Hematopoietic multipotent progenitor cell treated with erythropoietin and hydrocortisone succinate and interleukin-3 and kit ligand, for 6 days (in vitro differentiated cells): ENCODE measurements at regions not wholly inside any gene's neighbourhood (a gene's known extent, or its start where the extent isn't known, plus 50 kb on each side); places are given as distances from the start of the nearest gene placed in this dataset.
A peak's percentile ranks its signal among the peaks of the same experiment; 100 is the strongest.
"Not testable (repeated sequence)": the region's sequence is repeated elsewhere in the genome, so short reads cannot be mapped to it uniquely, and the experiment has no call there.

Experiments
- DNase-seq: peaks from one replicate; pipeline ENCODE4 v3.0.0-alpha.2; 2015

DNA sequence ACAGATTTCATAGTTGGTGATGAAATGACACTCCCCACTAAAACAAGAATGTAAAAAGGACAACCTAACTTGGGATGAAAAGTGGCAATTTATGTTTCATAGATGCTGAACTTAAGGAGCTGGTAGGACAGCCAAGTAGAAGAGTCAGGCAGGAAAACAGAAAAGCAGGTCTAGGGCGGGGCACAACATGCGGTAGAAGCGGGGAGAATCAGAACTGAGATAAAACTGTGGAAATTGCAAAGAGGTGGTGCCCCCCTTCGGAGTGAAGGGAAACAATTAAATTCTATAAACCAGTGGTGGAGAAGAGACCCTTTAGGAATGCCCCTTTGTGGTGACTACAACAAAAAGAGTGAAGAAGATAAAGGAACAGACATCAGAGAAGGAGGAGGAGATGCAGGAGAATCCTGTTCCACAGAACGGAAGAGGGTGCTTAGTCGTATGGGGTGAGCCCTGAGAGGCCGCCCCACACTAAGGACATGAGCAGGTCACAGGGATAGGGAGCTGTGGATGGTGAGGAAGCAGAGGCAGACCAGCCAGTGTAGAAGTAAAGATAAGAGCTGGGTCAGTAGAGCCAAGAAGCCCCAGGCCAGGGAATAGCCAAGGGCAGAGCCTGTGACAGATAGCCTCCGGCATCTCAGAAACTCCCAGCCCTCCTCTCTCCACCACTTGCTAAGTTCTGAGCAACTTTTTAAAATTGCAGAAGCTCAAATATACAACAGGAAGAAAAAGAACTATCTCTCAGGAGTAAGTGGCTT, 100.3 kb upstream of the DOCK9 start:
- DNase-seq: no peak

DNA sequence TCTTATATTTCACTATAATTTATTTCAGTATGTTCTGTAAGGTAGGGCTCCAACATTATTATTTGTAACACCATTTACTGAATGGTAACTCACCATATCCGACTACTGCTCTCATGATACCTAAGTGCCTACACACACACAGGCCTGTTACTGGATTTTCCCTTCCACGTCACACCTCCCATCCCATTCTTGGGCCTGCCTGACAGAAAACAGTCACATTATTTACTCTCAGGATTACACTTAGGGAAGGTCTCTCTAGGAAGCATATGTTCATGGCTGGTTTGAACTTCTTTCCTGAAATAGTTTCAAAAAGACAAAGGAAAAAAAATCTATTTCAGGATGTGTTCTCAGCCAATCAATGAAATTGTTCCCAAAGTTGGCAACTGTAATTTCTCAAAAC, 102.3 kb upstream of the DOCK9 start:
- DNase-seq: no peak

DNA sequence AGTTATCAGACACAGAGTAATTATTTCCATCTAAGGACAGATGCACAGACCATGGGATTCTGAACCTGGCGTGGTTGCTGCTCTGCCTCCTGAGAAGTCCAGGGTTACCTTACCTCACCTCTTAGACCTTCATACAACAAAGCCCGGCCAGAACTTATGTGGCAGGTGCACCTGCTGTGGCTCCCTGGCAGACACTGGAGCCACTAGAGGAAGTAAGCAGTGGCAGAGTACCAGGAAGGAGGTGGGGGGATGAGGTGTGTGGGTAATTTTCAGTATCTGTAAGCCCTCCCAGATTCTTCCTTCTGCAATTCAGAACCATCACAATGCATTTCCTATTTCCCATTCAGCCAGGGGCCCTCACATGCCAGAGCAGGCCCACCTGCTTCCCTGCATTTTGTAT, 106.1 kb upstream of the DOCK9 start:
- DNase-seq: no peak

DNA sequence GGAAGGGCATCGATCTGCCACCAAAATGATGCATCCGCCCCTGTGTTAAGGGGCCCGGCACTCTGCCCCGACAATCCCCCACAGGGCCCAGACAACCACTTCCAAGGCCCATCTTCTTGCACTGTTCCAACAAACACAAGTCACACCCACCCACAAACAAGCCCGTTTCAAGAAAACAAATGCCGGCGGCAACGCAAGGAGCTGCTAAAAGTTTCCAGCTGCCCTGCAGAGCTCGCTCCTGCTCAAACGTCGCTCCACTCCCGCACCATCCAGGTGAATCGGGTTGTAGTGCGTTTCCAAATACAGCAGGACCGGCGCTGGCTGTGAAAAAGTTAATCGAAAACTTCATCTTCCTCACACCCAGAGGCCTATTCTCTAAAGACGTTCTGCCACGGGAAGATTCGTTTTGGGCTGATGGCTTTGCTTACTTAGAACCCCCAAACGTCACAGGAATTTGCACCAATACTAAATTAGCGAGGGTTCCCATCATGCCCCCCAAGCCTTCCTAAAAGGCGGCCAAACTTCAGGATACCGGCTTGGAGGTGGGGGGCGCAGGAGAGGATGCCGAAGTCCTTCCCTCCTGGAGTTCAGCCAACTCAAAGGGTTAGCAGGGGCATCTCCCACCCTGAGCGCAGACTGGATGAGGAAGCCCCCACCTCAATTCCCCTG, 107.4 kb upstream of the DOCK9 start:
- DNase-seq: peak; percentile 26

DNA sequence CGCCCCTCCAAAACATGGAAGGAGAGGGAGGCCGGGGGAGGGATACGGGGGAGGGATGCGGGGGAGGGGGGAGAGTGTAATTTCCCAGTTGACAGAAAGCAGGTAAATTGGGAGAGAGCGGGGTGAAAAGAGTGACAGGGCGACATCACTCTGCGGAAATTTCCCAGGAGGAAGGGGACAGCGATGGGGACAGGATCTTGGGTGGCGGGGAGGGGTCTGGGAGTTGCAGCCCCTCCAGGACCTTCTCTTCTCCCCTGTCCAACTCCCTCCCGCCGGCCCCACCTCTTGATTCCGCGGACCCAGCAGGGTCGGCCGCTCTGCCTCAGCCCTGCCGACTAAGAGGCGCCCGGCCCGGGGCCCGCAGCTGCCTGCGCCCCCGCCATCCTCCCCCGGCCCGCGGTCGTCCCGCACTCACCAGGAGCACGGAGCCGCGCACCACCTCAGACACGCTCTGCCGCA, 108.0 kb upstream of the DOCK9 start:
- no peak for DNase-seq

DNA sequence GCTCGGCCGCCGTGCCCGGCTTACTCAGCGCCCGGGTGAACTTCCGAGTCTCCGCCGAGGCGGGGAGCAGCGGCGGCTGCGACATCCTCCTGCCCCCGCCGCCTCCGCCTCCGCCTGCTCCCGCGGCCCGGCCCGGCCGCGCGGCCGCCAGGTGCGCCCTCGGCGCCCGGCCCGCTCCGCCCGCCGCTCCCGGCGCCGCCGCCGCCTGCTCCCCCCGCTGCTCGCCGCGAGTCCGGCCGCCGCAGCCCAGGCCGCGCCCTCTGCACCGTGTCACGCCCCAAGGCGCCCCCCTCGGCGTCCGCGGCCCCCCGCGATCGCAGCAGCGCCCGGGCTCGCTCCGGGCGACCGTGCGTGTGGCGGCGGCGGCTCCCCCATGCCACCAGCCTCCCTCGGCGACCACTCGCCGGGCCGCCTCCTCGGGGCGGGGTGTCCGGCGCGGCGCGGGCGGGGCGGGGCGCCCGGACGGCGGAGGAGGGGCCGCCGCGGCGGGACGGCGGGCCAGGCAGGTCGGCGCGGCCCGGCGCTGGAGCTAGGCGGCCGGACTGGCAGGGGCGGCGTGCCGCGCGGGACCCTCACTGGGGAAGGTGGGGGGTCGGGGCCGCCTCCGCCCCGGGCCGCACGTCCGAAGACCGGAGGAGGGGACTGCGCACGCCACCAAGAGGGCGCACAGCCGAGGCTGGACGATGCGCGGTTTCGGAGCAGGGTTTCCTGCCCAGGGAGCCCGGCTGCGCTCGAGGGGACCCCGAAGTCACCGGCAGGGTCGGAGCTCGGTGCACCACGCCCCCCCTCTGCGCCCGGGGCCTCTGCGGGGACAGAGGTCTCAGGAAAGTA, 108.6 kb upstream of the DOCK9 start:
- peak; percentile 66 for DNase-seq

DNA sequence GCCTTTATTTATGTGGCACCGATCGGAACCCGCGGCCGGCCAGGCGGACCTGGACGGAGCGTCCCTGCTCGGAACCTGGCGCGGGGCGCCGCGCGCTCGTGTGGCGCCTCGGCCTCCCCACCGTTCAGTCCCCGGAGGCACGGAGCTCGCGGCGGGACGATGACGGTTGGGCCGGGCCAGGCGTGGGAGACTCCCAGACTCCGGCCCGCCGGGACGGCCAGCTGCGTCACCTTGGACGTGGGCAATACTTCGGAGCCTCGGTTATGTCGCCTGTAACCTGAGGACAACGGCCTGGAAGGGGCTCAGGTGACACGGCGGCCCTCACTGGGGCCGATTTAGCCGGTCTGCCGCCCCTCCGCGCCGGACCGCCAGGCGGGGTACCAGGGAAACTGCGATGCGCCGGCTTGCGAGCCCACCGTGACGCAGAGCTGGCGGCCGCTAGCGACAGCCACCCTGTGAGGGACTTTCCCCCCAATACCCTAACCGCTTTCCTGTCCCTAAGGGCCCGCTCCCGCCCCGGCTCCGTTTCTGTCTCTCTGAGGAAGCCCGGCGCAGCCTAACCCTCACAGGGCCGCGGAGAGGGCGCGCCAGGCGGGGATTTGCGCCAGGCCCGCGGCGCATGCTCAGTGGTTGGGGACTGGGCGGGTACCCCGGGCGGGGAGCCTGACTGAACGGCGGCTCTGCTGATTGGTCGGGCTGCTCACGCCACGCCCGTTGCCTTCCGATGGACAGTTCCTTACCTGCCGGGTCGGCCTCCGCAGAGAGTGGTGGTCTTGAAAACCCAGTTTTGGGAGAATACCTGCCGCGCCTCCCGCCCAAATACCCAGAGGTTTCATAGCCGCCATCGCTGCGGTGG, 109.5 kb upstream of the DOCK9 start:
- peak; percentile 92 for DNase-seq

DNA sequence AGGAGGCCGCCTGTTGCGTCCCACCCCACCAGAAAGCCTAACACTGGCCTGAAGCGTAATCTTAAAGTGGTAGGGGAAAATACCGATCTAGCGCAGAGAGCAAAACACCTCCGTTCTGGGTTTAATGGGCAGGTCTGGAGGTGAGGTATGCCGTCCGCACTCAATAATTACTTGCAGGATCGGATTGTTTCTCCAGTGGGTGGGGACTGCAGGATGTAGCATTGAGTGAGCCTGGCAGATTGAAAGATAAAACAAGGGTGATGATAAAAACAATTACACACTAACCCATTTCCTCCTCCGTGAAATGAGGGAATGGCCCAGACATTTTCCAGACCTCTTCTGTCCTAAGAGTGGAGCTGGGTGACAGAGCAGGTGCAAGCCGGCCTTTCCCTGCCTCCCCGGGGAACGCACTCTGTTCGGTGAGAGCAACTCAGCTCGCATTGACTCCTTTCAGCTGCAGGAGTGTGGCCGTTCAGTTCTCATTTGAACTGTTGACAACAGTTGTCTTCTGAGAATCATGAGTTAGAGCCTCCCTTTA, 110.2 kb upstream of the DOCK9 start:
- DNase-seq: no peak

DNA sequence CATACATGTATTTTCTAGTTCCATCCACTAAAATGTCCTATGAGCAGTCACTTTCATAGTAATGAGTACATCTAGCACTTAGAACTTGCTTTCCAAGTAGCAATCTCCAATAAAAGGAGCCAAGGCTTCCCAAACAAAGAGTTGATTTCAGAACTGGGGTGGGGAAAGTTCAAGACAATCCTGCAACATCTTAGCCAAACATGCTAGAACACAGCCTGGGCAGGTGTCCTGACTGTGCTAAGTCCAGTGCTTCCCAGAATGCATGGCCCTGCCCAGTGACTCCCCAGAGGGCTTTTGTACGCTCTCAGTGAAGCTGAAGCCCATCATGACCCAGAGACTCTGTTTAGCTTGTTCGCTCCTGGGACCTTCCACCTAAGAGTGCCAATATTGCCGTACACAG, 106.7 kb upstream of the UBAC2 start:
- no peak for DNase-seq

DNA sequence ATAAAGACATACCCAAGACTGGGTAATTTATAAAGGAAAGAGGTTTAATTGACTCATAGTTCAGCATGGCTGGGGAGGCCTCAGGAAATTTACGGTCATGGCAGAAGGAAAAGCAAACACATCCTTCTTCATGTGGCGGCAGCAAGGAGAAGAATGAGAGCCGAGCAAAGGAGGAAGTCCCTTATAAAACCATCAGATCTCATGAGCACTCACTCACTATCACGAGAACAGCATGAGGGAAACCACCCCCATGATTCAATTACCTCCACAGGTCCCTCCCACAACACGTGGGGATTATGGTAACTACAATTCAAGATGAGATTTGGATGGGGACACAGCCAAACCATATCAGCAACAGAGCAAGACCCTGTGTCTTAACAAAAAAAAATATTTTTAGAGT, 98.8 kb upstream of the UBAC2 start:
- not testable (repeated sequence) for DNase-seq

DNA sequence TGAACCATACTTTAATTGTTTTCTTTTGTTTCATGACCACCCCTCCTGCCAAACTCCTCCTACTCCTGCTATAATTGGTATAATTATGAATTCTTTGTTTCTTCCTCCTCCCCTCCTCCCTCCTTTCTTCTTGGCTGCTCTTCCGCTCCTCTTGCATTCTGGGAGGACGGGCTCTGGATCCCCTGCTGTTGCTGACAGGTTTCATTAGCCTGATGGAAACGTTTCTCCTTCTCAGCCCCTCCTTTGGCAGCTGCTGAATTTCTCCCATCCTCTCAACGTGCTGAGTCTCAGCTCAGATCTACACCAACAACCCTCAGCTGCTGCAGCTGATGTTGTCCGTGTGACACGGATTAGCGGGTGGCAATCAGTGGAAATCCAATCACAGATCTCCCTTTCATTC, 97.1 kb upstream of the UBAC2 start:
- DNase-seq: no peak

DNA sequence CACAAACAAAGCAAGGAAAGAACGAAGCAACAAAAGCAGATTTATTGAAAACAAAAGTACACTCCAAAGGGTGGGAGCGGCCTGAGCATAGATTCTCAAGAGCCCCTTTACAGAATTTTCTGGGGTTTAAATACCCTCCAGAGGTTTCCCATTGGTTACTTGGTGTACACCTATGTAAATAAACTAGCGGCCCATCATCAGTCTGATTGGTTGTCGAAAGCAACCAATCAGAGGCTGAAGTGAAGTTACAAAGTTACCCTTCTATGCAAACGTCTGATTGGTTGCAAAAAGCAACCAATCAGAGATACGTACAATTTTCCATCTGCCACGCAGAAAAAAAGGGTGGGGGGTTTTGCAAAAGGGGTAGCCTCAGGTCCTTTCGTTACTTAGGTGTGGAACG, 96.3 kb upstream of the UBAC2 start:
- no peak for DNase-seq

DNA sequence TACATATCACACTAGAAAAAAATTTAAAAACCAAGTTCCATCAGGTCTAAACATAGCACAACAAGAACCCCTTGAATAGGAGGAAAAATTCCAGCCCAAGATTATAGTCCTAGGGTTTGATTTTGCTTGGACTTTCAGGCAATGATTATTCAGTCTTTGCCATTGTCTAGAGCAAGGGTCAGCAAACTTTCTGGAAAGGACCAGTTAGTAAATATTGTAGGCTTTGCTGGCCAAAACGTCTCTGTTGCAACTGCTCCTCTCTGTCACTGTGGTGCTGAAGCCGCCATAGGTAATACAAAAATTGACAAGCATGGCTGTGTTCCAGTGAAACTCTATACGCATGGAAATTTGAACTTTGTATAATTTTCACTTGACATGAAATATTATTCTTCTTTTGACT, 95.5 kb upstream of the UBAC2 start:
- no peak for DNase-seq

DNA sequence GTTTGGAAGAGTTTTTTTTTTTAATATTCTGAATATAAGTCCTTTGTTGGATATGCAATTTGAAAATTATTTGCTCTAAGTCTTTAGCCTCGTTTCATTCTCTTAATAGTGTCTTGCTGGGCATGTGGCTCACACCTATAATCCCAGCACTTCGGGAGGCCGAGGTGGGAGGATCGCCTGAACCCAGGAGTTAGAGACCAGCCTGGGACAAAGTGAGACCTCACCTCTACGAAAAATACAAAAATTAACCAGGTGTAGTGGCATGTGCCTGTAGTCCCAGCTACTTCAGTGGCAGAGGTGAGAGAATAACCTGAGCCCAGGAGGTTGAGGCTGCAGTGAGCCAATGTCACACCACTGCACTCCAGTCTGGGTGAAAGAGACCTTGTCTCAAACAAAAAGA, 87.3 kb upstream of the UBAC2 start:
- no peak for DNase-seq

DNA sequence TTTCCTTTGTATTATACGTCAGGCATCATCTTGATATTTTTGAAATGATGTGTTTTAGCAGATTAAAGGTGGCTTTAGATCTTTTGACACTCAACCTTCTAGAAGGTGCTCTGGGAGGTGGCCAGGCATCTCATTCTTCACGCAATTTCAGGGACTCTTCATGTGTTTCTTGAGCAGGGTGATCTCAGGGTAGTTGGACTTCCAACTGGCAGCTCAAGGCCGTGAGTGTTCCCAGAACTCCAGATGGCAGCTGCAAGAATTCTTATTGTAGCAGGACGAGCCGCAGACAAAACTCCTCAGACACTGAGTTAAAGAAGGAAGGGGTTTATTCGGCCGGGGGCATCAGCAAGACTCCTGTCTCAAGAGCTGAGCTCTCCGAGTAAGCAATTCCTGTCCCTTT, 82.5 kb upstream of the UBAC2 start:
- DNase-seq: no peak

DNA sequence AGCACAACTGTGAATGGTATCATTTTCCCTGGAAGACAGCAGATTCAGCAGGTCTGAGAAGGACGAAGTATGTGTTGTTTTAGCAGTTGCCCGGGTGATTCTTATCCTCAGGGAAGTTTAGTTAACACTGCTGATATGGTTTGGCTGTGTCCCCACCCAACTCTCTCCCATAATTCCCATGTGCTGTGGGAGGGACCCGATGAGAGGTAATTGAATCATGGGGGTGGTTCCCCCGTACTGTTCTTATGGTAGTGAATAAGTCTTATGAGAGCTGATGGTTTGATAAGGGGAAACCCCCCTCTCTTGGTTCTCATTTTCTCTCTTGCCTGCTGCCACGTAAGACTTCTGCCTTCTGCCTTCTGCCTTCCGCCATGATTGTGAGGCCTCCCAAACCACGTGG, 81.0 kb upstream of the UBAC2 start:
- DNase-seq: no peak

DNA sequence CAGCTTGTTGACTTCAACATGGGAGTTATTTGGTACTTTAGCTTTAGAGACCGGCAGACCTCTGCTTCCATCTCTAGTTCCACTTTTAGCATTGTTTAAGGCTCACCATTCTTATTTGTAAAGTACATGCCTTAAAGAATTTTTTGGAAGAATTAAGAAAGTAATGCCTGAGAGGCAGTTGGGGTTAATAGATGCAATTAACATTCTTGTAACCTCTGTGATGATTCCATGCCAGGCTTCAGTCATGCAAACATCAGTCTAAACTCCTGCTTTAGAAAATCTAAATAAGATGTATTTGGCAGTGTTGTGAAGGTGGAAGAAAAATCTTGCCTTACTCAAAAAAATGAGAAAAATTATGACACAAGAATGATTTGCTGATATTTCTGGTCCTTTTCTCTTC, 79.9 kb upstream of the UBAC2 start:
- no peak for DNase-seq

DNA sequence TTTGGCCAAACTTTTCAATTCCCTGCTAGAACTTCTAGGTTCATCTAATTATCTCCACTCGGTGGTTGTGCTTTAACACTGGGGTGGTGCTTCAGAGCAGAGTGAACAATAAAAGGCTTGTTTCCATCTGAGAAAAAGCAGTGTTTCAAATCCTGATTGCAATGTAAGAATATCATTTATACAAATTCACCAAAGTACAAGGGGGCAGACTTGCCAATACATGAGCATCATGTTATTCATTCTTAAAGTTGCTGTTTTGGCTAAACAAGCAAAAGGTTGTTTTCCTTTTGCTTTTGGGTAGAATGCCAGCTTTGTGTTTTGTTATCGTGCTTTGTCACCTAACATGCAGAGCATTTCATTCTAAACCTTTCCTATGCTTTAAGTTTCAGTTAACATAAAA, 78.5 kb upstream of the UBAC2 start:
- no peak for DNase-seq

DNA sequence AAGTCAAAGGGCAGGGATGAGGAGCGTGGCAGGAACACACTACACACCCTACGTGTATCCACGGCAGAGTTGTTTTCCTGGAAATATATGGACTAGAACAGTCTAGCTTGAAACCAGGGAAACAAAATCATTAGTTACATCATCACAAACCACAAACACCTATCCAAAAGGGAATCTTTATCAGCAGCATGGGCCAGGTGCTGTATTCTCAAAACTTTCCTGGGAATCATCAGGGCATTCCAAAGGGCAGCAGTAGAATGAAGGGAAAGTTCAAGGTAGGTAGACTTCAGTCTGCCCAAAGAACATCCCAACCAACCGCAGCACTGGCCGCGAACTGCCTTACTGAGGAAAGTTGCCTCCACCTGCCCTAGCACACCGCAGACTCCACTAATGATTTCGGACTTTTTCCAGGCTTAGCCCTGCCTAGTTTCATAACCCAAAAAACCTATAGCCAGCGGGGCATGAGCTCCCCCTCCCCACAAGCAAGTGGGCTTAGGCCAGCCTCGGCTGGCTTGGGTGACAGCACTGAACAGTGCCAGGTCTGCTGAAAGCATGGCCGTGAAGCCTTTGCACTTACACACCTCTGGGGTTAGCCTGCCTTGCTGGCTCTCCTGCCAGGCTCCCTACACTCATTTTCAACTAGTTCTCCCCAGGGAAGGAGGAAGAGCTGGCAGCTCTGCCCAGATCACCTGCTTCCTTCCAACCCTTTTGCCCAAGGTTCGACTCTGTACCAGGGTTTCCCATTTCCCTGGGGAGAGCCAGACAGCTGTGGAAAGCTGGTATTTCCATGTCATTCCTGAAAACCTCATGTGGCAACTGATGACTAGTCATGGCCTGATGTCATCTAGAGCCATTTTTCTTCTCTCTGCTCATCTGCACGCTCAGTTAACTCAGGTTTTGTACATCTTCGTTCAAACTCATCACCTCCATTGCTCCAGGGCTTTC, 77.3 kb upstream of the UBAC2 start:
- no peak for DNase-seq

DNA sequence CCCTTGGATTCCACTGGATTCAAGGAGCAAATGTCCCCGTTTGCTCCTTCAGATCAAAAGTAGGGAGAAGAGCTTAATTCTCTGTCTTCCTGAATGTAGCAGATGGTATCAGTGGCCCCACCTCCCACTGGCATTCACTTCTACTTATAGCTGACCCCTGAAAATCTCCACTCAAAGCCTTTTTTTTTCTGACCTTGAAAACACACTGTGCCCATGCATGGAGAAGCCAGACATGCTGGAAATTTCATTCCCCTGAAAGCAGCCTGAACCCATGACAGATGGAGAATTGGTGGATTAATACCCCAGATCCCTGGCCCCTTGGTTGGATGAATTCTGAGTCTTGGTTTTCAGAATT, 76.6 kb upstream of the UBAC2 start:
- no peak for DNase-seq

DNA sequence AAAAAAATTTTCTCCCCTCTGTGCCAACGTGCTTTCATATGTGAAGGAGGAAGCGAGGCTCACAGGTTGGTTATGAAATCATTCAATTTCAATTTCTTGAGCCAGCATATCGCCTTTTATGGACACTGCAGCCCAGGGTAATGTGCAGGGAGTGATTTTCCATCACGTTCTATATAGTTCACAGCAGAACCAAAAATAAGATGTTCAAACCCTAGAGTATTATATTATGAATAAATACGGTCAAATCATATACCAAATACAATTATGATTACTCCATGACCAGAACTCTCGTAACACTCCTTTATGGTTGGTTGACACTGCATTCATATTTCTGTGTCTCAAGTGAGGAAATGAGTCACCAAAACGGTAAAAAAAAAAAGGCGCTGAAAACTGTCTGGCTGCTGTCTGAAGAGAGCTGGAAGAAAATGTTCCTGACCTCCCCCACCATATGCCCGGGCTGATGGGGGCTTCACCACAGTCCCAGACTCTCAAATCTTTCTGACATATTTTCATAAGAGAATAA, 75.8 kb upstream of the UBAC2 start:
- DNase-seq: peak; percentile 35
